ENCODE measurements at regions not wholly inside any gene's neighbourhood (a gene's known extent, or its start where the extent isn't known, plus 50 kb on each side); places are given as distances from the start of the nearest gene placed in this dataset.

DNA sequence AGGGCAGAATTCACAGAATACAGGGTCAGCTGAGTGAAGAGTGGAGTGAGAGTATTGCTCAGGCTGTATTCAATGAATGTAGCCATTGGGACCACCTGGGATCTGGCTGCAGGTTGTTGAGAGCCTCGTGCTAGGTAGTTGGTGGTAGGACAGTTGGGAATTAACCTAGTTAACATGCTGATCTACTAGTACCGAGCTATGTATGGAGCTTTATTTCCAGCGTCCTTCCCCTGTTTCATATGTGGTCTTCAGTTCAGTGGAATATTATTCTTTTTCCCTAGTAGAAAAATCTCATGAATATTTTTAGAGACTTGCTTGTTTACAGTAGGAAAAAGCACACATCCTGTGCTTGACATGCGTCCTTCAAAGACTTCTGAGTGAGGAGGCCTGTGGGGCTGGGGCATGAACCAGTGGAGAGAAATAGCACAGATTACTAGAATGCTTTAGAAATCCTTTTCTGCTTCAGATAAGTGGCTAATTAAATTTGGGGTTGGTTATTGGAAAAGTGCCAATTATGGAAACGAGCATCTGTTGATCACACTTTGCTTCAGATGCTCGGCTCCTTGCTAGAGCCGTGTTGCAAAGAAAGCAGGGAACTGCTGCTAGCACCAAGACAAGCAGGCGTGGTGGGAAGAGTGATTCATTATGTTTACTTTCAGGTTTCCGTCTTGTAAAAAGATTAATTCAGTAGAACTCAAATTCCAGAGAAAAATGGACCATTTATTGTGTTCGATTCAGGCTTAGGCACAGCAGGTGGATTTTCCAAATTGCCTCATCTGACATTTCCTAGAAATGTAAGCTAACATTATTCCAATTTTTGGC is 53.6 kb downstream of the ARF6 start:
- Mint-ChIP-seq H3K4me3 (peak overlapping the region; percentile 41 to 74), H3K4me1 (peaks cover 89% of the 10 kb centered on the region), H3K9me3 (peaks cover 12 to 18% of the 10 kb centered on the region in 2 donors), H3K27me3 (no peaks in the 10 kb centered on the region), H3K27ac (peak overlapping the region; percentile 83 to 95)
- DNase-seq (no peak), ATAC-seq (peak; percentile 48)

DNA sequence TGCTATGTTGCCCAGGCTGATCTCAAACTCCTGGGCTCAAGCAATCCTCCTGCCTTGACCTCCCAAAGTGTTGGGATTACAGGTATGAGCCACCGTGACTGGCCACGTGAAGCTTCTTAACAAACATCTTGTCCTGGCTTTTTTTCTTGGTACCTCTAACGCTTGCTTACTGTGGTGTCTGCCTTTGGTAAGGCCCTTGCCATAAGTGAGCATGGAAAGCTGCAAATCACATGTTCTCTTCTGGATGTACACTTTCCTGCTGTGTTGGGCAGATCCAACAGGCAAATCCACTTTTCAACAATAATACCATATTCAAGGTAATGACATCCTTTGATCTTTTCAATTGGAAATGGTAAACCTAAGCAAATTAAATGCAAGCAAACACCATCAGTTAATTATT is 54.6 kb downstream of the ARF6 start:
- DNase-seq (no peak), ATAC-seq (no peak)
- H3K27ac Mint-ChIP-seq = peak overlapping the region in 1 of 2 donors; percentile 29
- H3K27me3 Mint-ChIP-seq = no peaks in the 10 kb centered on the region
- H3K4me3 Mint-ChIP-seq = no peak overlapping the region
- peaks cover 85% of the 10 kb centered on the region for H3K4me1 Mint-ChIP-seq
- H3K9me3 Mint-ChIP-seq = peaks cover 8 to 11% of the 10 kb centered on the region in 2 donors

DNA sequence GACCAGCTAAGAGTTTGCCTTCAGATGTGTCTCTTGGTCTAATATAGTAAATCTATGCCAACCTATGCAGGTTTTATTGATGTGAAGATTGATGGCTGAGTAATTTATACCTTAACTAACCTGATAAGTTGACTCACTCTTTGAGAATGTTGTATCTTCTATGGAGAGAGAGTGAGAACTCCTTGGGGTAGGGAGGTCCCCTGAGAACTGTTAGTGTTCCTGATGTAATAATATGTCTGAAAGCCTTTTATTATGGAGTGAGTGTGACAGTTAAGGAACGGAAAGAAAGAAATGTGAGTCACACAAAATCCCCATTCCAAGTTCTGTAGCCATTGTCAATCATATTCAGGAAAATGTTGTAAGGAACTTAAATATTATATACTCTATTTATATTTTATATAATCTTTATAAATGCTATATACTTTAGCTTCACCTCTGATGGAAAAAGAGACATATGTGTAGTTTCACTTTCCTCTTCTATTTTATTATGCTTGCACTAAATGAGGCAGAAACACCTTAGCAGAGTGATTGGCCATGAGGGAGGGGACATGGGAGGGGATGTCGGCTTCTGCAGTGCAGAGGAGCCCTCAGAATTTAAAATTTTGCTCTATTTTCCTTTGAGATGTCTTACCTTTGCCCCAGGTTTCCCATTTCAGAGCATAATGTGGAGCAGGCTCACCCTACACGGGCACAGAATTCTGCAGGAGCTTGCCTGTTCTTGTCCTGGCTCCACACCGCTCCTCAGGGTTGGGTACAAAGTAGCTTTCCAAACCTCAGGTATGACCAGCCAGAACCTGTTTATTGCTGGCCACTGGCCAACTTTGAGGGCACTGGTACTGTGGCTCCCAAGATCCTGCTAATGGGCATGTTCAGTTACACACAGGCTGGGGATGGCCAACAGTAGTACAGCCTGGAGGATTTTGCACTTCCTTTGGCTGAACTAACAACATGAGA is 57.7 kb downstream of the ARF6 start:
- Mint-ChIP-seq H3K27me3 (no peaks in the 10 kb centered on the region), H3K27ac (peak overlapping the region in 1 of 2 donors; percentile 79), H3K4me3 (peak overlapping the region; percentile 60 to 67), H3K9me3 (no peaks in the 10 kb centered on the region), H3K4me1 (peaks cover 60% of the 10 kb centered on the region)
- ATAC-seq = peak; percentile 92
- no peak for DNase-seq

DNA sequence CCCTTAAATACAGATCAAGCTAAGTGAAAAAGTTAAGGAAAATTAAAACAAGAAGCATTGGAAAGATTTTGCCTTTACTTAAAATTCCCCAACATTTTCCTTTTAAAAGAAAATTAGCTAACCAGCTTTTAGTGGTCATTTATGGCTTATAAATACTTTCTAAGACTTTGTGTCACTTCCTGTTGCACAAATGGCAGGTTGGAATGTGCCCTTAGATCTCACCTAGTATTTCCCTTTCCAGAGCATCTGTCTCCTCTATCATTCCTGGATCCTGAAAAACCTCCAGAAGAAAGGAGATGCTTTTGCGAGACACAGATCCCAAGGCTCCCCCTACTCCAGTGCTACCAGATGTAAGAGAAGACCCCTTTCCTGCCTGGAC is 58.3 kb downstream of the ARF6 start:
- no peaks in the 10 kb centered on the region for H3K27me3 Mint-ChIP-seq
- H3K4me1 Mint-ChIP-seq = peaks cover 53% of the 10 kb centered on the region
- no peaks in the 10 kb centered on the region for H3K9me3 Mint-ChIP-seq
- no peak overlapping the region for H3K4me3 Mint-ChIP-seq
- no peak for ATAC-seq
- H3K27ac Mint-ChIP-seq = no peak overlapping the region
- no peak for DNase-seq

DNA sequence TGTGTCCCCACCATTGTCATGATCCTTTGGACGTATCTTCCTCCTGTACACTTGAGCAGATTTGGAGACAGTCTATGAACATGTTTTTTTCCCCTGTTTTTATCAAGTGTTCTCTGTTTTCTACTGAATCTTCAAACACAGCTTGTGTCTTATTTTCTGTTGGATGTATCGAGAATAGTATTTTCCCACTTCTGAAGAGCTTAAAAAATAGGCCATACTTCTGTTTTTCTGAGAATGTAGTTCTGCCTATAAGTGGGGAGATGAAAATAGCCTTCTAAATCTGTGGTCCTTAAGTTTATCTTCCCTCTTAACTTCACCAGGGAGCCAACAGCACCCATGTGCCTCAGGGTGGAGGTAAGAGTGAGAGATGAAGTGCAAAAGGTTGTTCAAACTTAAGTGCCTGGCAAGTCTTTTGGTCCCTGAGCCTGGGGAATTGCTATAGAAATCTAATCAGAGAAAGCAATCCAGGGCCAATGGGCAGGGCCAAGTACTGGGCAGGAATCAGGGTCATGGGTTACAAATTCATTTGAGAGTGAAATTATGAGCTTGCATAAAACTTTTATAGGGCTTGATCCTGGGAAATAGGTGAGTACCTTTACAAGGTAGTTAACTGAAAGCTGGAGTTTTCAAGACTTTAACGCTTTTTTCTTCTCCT is 58.9 kb downstream of the ARF6 start:
- Mint-ChIP-seq H3K4me1 (peaks cover 47% of the 10 kb centered on the region), H3K4me3 (no peak overlapping the region), H3K9me3 (no peaks in the 10 kb centered on the region), H3K27ac (no peak overlapping the region), H3K27me3 (no peaks in the 10 kb centered on the region)
- no peak for DNase-seq
- no peak for ATAC-seq

DNA sequence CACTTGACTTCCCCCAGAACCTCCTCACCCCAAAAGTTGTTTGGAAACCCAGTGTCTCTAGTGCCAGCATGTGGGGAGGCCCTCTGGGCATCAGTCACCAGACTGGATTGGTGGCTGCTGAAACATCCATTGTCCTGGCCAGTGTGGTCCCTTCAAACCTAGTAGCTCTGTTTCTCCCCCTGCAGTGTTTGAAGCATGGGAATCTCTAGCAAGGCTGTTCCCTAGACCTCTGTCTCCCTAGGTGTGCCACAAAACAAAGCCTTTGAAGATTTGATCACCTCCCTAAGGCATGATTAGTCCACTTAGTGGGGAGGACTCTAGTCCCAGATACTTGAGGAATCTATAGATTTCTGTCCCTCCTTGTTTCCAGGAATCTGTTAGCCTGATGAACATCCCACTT is 60.3 kb downstream of the ARF6 start:
- no peaks in the 10 kb centered on the region for H3K27me3 Mint-ChIP-seq
- no peak overlapping the region for H3K27ac Mint-ChIP-seq
- no peak for ATAC-seq
- H3K9me3 Mint-ChIP-seq = no peaks in the 10 kb centered on the region
- H3K4me3 Mint-ChIP-seq = no peak overlapping the region
- no peak for DNase-seq
- peaks cover 33% of the 10 kb centered on the region for H3K4me1 Mint-ChIP-seq

DNA sequence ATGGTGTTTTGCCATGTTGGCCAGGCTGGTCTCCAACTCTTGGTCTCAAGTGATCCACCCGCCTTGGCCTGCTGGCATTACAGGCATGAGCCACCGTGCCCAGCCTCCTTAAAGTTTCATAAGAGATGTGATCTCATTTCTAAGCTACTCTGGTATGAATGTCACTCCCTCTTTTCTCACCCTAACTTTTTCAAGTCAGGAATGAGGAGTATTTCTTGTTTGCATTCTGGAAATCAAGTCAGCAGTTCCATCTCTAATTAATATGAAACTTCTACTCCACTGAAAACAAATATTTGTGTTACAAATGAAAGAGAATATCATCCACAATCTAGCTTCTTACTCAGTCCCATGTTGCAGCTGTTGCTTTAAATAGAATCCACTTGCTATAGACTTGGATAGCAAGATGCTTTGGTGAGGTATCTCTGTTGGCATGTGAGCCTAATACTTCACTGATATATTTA is 61.3 kb downstream of the ARF6 start:
- H3K4me3 Mint-ChIP-seq = no peak overlapping the region
- H3K27ac Mint-ChIP-seq = no peak overlapping the region
- no peaks in the 10 kb centered on the region for H3K27me3 Mint-ChIP-seq
- peaks cover 23% of the 10 kb centered on the region for H3K4me1 Mint-ChIP-seq
- ATAC-seq (no peak), DNase-seq (no peak)
- H3K9me3 Mint-ChIP-seq = no peaks in the 10 kb centered on the region

DNA sequence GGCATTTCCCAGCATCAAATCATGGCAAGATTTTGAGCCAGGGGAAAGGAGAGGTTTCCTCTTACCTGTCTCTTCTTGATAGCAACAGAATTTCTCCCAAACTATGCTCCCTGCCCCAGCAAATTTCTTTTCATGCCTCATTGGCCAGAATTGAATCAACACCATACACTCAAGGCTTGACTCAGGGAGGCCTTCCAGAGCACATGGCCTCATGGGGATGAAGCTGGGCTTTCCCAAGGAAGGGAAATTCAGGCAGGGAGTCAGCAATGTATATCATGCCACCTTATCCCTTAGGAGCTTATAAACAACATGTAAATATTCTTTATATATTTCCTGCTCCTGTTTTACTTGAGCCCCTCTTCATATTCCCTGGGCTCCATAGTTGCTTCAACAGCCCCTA is 62.1 kb downstream of the ARF6 start:
- no peaks in the 10 kb centered on the region for H3K27me3 Mint-ChIP-seq
- DNase-seq (no peak), ATAC-seq (no peak)
- no peaks in the 10 kb centered on the region for H3K9me3 Mint-ChIP-seq
- peaks cover 25% of the 10 kb centered on the region for H3K4me1 Mint-ChIP-seq
- no peak overlapping the region for H3K27ac Mint-ChIP-seq
- H3K4me3 Mint-ChIP-seq = no peak overlapping the region

DNA sequence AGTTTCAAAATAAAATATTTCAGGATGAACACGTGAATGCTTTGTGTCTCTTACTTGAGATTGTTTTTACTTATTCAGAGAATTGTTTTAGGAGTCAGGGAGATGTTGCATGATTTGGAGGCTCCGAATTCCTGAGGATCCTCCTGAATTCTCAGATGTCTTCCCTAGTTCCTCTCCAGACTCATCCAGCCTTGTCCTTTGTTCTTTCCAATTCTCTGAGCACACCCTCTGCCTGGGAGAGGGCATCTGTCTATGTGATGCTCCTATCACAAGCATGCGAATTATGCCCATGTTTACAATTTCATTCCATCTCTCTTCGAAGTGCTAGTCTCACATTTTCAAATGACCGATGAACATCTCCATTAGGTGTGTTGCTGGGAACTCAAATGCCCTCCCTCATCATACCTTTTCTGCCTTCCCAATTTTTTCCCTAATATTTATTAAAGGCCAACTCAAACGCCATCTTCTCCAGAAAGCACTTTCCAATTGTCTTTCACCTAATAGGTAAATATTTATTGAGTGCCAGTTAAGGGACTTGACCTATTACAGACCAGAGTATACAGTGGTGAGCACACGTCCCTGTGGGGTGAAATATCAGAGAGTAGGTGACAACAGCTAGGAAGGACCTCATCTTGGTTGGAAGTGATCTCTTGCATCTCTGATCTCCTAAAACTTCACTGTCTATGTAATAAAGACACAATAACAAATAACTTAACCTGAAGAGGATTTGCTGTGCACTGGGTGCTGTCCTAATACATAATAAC is 64.4 kb downstream of the ARF6 start:
- Mint-ChIP-seq H3K27ac (no peak overlapping the region), H3K27me3 (no peaks in the 10 kb centered on the region), H3K4me3 (no peak overlapping the region), H3K9me3 (no peaks in the 10 kb centered on the region), H3K4me1 (peaks cover 28% of the 10 kb centered on the region)
- DNase-seq (no peak), ATAC-seq (no peak)

DNA sequence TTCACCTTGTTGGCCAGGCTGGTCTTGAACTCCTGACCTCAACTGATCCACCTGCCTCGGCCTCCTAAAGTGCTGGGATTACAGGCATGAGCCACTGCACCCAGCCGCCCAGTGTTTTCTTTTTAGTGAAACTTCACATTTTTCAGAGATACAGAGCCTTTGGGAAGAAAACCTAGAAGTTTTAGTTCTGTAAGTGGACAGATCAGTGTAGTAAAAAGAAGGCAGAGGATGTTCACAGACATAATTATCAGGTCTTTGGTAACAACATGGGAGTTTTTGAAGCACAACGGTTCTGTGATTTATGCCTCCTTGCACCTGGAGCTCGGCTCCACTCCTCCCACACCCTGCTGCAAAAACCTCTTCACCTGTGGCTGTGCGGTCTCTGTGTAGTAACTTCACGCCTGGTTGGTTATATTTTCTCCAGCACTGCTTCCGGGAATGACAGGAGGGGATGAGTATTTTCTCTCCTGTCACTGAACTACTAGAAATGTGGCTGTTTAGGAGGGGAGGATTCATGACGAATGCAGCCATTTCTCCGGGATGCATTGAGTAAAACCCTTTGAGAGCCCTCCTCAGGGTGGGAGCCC is 67.0 kb downstream of the ARF6 start:
- ATAC-seq (peak; percentile 53), DNase-seq (no peak)
- Mint-ChIP-seq H3K4me3 (peak overlapping the region; percentile 8 to 59), H3K27me3 (no peaks in the 10 kb centered on the region), H3K4me1 (peaks cover 47% of the 10 kb centered on the region), H3K27ac (peak overlapping the region in 1 of 2 donors; percentile 78), H3K9me3 (no peaks in the 10 kb centered on the region)

DNA sequence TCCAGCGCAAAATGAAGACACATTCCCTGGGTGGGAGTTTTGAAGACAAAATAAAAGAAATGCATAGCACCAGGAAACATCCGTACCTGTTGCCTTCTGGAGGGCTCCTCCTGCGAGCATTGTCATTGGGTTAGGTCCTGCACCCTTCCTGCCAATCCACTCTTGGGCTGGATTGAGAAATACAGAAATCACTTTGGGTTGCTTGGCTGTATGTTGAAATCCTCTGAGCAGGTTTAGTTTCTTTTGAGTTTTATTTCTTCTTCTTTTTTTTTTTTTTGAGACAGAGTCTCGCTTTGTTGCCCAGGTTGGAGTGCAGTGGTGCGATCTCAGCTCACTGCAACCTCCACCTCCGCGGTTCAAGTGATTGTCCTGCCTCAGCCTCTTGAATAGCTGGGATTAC is 67.6 kb downstream of the ARF6 start:
- peaks cover 49% of the 10 kb centered on the region for H3K4me1 Mint-ChIP-seq
- H3K9me3 Mint-ChIP-seq = no peaks in the 10 kb centered on the region
- no peaks in the 10 kb centered on the region for H3K27me3 Mint-ChIP-seq
- ATAC-seq (no peak), DNase-seq (no peak)
- H3K4me3 Mint-ChIP-seq = peak overlapping the region in 1 of 2 donors; percentile 21
- H3K27ac Mint-ChIP-seq = peak overlapping the region in 1 of 2 donors; percentile 59

DNA sequence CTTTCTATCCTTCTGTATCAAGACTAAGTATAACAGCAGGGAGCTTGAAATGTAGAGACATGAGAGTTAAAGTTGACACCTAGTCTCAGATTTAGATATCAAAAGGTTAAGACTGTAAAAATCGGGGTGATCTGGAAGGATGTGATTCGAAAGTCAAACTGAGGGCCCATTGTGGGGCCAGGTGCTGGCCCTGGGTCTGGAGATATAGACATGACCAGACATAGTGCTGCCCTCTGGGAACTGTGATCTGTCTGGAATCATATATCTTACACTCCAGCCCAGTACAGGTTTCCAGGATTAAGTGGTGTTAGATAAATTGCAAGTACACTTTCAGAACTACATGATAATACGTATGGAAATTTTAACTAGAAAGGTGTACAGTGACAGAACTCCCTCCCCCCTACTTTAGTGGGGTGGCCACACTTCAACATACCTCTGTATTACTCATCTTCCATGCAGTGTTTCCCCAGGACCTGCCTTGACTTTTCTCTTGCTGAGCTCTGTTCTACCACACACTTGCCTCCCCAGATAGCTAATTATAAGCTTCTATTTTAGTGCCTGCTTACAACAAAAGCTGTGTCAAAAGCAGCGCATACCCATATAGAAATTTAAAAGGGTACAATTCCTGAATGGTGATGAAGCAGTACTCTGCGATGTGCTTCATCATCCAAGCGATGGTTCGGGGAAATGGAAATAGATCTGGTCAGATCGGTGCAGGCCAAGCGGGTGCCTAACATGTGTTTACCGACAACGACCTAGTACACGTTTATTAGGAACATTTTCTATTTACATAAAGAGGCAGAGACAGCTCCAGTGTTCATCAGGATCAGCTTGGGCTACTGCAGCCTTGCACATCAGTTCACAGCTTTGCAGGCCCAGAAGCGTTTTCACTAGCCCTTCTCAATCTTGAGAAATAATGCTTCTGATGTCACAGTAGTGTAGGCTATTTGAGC is 68.7 kb downstream of the ARF6 start:
- Mint-ChIP-seq H3K27me3 (no peaks in the 10 kb centered on the region), H3K4me1 (peaks cover 56% of the 10 kb centered on the region), H3K4me3 (peak overlapping the region in 1 of 2 donors; percentile 47), H3K27ac (peak overlapping the region in 1 of 2 donors; percentile 4), H3K9me3 (no peaks in the 10 kb centered on the region)
- DNase-seq (no peak), ATAC-seq (peak; percentile 88)

DNA sequence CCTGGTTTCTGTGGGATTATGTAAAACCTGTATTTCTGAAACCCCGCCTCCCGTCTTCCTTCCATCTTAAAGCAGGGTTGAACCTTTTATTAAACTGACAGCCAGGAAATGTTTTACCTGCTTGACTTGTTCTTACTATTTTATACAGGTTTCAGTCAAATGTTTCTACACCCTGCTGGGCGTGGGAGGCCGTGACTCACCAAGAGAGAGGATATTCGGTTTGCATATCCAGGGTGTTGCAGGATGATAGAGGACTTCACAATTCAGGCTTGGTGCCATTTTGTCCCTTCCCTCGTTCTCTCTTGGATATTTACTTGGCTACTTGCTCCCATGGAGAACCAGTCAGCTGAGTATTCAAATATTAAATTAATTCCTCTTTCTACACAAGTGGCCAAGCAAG is 69.7 kb downstream of the ARF6 start:
- DNase-seq (peak in 1 of 2 donors; percentile 41), ATAC-seq (peak; percentile 73)
- Mint-ChIP-seq H3K9me3 (no peaks in the 10 kb centered on the region), H3K27ac (peak overlapping the region in 1 of 2 donors; percentile 24), H3K27me3 (no peaks in the 10 kb centered on the region), H3K4me1 (peaks cover 58% of the 10 kb centered on the region), H3K4me3 (peak overlapping the region; percentile 10 to 21)

All from stimulated activated naive CD8-positive, alpha-beta T cell treated with anti-CD3 and anti-CD28 coated beads, Interleukin-15, amount 100 ng/mL, for 72 hours (primary cell).